ENCODE measurements at regions not wholly inside any gene's neighbourhood (a gene's known extent, or its start where the extent isn't known, plus 50 kb on each side); places are given as distances from the start of the nearest gene placed in this dataset.

GRCh38 chr6:120924214-120924613 is 410.1 kb downstream of the TBC1D32 start:
- no peak for FAIRE-seq

- no peak for FAIRE-seq
Measured at GRCh38 chr6:120918137-120918536, 416.1 kb downstream of the TBC1D32 start.

- FAIRE-seq: no peak
Measured at GRCh38 chr6:120916844-120917243, 417.4 kb downstream of the TBC1D32 start.

- FAIRE-seq: no peak
Measured at GRCh38 chr6:120913486-120913885, 420.8 kb downstream of the TBC1D32 start.

- FAIRE-seq: no peak
Measured at GRCh38 chr6:120908767-120909166, 425.5 kb downstream of the TBC1D32 start.

GRCh38 chr6:120903836-120904235 is 430.4 kb downstream of the TBC1D32 start:
- no peak for FAIRE-seq

GRCh38 chr6:120899932-120900331 is 434.3 kb downstream of the TBC1D32 start:
- FAIRE-seq: no peak

GRCh38 chr6:120894077-120894476 is 440.2 kb downstream of the TBC1D32 start:
- no peak for FAIRE-seq

- no peak for FAIRE-seq
Measured at GRCh38 chr6:120876931-120877330, 457.3 kb downstream of the TBC1D32 start.

GRCh38 chr6:120876424-120876823 is 457.9 kb downstream of the TBC1D32 start:
- no peak for FAIRE-seq

GRCh38 chr6:120875900-120876299 is 458.4 kb downstream of the TBC1D32 start:
- FAIRE-seq: no peak

GRCh38 chr6:120874422-120874821 is 459.9 kb downstream of the TBC1D32 start:
- FAIRE-seq: no peak

- no peak for FAIRE-seq
Measured at GRCh38 chr6:120873125-120873865, 461.0 kb downstream of the TBC1D32 start.

GRCh38 chr6:120872262-120872578 is 462.1 kb downstream of the TBC1D32 start:
- no peak for FAIRE-seq

GRCh38 chr6:120871416-120872261 is 462.6 kb downstream of the TBC1D32 start:
- no peak for FAIRE-seq

- no peak for FAIRE-seq
Measured at GRCh38 chr6:120869397-120869796, 464.9 kb downstream of the TBC1D32 start.

- no peak for FAIRE-seq
Measured at GRCh38 chr6:120857422-120857821, 476.9 kb downstream of the TBC1D32 start.

GRCh38 chr6:120854583-120854982 is 479.7 kb downstream of the TBC1D32 start:
- FAIRE-seq: no peak

GRCh38 chr6:120853489-120853888 is 480.8 kb downstream of the TBC1D32 start:
- no peak for FAIRE-seq

GRCh38 chr6:120852293-120852849 is 481.9 kb downstream of the TBC1D32 start:
- FAIRE-seq: no peak

GRCh38 chr6:120826253-120826652 is 508.0 kb downstream of the TBC1D32 start:
- no peak for FAIRE-seq

GRCh38 chr6:120816794-120817193 is 517.5 kb downstream of the TBC1D32 start:
- FAIRE-seq: no peak

GRCh38 chr6:120805276-120805675 is 529.0 kb downstream of the TBC1D32 start:
- no peak for FAIRE-seq

GRCh38 chr6:120804612-120805011 is 529.7 kb downstream of the TBC1D32 start:
- FAIRE-seq: no peak
